ENCODE measurements at regions not wholly inside any gene's neighbourhood (a gene's known extent, or its start where the extent isn't known, plus 50 kb on each side); places are given as distances from the start of the nearest gene placed in this dataset.
"Not testable (repeated sequence)": the region's sequence is repeated elsewhere in the genome, so short reads cannot be mapped to it uniquely, and the experiment has no call there.

DNA sequence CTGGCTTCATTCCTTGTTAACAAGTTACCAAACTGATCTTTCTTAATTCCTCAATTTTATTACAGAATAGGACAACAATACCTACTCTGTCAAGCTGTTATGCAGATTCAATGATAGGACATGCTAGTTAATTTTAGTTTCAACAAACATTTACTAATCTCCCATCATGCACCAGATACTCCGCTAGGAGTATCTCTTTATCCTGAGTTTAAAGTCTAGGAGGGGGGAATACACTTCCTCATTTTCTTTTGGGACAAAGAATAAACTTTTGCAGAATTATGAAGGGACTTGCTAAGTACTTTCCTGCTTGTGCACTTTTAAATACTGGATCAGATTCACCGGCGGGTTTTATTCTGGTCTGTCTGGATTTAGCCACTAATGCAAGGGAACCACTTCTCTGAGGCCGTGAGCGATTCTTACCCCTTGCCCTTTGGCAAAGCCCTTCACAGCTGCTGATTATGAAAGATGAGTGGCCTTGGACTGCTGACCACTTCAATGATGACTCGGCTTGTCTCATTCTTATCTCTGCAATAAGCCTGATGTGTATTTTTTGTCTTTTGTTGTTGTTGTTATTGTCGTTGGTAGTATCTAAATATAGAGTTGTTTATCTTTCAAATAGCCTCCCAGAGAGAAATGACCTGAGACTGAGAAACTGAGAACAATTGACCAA, 73.9 kb downstream of the RMI1 start:
- DNase-seq: no peak

DNA sequence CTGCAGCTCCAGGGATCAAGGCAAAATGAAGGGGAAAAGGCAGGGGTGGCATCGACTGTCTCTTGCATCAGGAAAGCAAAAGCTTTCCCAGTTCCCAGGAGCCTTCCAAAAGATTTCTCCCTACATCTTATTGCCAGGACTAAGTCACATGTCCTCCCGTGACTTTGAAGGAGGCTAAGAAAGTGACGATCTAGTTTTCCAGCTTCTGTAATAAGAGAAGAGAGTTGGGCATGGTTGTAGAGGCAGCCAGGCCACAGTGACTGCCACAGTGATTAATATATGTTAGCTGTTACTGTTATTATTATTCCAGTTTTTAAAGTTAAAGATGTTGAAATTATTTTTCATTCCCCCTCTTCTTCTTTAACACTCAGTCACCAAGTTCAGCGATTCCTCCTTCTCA, 77.1 kb downstream of the RMI1 start:
- DNase-seq: no peak

DNA sequence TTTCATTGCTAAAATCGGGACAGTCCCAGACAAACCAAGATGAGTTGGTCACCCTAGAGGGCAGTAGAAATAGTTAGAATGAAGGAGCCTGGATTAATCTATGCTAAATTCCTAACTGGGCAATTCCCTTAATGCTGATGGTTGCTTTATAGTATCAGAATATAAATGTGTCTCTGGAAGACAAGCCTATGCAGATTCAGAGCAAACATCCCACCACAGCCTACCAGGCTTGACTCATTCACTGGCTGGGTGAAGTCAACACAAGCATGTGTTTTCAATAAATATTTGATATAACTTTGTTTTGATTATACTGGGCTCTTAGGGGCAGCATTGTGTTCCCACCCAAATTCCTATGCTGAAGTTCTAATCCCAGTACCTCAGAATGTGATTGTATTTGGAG, 79.3 kb downstream of the RMI1 start:
- no peak for DNase-seq

DNA sequence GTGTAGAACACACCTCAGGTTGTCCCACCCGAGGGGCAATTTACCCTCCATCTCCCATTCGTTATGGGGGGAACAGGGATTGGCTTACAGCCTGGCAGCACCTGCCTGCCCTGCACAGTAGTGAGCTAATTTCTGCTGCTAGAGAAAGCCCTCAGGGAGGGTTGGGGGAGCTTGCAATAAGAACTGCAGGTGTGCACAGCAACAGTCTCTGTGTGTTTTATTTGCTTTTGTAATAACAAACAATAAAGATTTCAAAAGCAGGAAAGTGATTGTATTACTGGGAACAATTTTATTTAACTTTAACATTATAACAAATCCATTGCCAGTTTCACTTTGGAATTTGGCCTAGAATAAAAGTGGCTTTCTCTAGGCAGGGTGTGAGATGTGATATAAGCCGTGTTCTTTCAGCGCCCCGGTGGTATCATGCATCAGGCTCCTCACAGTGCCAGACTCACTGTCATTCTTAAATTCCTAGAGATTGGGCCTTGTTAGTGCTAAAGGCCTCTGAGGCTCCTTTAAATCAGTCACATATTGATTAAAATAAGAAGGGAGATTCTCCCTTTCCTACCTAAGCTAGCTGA, 81.1 kb downstream of the RMI1 start:
- DNase-seq: no peak

DNA sequence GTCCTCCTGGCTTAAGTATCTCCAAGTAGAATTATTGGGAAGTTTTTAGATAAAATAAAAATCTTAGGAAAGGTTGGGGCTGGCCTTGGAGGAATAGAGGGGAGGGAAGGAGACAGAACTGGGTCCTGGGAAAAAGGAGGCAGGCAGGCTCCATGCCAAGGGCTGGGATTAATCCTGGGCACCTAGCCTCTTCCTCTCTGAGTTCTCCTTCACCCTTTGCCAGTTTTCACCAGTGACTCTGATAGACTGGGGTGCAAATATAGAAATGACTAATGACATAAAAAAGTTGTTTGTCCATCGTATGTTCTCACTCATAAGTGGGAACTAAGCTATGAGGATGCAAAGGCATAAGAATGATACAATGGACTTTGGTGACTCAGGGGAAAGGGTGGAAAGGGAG, 81.9 kb downstream of the RMI1 start:
- DNase-seq: no peak

DNA sequence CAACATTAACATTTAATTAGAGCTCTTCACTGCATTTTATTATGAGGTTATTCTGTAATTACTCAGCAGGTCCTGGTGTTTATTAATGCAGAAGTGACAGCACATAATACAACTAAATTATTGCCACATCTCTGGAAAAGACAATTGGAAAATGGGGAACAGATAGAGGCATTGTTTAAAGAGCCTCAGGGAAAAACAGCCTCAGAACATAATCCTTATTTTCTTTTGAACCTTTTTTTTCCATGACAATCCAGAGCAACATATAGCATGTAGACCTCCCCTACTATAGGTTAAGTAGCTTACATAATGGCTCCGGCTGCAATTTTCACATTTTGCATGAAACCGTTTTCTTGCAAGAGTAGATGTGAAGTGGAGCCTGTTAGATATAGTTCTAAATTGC, 87.2 kb downstream of the RMI1 start:
- DNase-seq: no peak

DNA sequence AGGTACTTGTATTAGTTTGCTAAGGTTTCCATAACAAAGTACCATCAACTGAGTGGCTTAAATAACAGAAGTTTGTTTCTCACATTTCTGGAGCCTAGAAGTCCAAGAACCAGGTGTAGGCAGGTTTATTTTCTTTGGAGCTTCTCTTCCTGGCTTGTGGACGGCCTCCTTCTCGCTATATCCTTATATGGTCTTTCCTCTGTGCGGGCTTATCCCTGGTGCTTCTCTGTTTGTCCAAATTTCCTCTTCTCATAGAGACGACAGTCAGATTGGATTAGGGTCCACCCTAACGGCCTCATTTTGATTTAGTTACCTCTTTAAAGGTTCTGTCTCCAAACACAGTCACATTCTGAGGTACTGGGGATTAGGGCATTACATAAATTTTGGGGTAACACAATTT, 88.3 kb downstream of the RMI1 start:
- no peak for DNase-seq

DNA sequence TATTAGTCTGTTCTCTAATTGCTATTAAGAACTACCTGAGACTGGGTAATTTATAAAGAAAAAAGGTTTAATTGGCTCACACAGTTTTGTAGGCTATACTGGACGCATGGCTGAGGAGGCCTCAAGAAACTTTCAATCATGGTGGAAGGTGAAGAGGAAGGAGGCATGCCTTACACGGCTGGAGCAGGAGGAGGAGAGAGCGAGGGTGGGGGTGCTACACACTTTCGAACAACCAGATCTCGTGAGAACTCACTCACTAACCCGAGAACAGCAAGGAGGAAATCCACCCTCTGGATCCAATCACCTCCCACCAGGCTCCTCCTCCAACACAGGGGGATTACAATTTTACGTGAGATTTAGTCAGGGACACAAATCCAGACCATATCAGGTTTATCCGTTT, 90.0 kb downstream of the RMI1 start:
- DNase-seq: no peak

DNA sequence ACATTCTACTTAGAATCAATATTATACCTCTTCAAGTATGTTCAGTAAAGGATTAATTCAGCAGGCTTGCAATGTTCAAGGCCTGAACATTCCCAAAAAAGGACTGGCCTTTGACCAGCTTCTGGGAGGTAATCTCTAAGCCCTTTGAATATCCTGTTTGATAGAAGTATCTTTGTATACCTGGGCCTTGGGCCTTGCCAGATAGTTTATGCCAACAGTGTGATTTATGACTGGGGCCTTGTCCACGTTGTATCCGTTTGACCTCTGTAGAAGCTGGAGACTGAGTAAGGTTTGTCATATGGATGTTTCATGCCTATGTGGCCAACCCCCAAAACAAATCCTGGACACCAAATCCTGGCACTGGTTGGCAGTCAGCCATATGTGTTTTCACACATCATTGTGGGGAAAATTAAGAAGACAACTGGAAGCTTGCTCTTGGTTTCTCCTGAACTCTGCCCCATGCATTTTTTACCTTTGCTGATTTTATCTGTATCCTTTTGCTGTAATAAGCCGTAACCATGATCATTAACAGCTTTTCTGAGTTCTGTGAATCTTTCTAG, 92.1 kb downstream of the RMI1 start:
- no peak for DNase-seq

DNA sequence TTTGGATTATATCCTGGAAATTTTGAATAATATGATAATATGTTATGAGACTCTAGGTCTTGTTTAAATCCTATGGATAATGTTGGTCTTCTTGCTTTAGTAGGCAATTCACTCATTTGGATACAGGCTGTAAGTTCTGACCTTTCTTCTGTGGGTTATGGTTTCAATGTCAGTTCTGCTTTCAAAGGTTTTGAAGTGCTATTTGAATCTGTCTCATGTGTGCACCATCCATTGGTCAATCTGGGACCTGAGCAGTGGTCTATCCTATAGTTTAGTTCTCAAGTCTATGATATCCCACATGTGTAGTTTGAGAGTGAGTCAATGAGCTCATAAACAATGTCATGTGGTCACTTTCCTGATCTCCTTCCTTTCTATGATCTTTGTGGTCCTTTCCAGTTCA, 94.4 kb downstream of the RMI1 start:
- no peak for DNase-seq

DNA sequence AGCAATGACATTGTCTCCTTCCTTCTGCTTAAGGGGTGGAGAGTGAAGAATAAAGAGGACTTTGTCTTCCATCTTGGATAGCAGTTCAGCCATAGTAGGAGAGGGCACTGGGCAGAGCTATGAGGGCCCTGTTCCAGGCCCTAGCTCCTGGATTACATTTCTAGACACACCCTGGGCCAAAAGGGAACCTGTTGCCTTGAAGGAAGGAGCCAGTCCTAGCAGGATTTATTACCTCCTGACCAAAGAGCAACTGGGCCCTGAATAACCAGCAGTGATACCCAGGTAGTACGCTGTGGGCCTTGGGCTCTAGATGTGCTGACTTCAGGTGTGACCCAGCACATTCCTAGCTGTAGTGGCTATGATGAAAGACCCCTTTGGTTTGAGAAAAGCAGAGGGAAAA, 95.8 kb downstream of the RMI1 start:
- no peak for DNase-seq

DNA sequence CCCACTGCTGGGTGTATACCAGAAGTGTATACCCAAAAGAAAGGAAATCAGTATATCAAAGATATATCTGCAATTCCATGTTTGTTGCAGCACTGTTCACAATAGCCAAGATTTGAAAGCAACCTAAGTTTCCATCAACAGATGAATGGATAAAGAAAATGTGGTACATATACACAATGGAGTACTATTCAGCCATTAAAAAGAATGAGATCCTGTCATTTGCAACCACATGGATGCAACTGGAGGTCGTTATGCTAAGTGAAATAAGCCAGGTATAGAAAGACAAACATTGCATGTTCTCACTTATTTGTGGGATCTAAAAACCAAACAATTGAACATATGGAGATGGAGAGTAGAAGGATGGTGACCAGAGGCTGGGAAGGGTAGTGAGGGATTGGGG, 97.2 kb downstream of the RMI1 start:
- not testable (repeated sequence) for DNase-seq

DNA sequence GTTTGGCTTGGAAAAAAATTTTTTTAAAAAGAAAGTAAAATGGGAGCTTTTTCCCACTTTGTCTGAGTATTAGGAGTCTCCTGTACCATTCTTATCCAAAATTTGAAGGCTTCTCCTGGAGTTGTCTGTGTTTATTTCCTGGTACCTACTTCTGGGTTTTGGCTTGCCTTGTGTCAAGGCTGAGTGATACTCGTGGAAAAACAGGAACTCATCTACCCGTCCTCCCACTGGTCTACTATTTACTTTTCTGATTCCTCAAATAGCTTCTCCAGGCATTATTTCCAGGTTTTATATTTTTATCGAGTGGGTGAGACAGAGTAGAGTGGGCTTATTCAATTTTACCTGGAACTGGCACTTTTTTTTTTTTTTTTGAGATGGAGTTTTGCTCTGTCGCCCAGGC, 99.4 kb downstream of the RMI1 start:
- no peak for DNase-seq

DNA sequence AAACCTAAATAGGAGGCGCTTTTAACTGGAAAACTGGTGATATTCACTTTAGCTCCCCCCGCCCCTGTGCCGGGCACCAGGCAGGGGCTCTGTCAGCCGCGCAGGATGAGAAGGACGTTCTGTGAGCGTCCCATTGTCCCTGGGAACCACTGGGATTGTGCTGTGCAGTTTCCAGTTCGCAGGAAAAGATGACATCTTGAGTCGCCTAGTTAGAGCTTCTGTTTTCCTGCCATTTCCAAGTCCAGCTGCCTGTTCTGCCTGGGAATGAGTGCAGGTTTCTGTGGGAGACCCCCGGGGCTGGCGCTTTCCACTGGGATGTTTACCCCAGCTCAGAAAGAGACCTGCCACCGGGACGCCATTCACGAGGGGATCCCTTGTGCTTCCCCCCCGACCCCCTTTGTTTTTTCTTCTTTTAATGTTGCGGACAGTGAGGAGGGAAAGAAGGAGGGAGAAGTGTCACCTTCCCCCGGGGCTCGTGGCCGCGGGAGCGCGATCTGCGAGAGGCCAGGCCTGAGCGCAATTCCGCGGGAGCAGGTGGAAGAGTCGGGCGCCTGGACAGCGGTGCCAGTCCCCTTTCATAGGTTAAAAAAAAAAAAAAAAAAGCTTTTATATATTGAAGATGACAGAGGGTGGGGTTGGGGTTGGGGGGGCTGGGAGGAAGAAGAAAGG, 121.5 kb downstream of the RMI1 start:
- no peak for DNase-seq

DNA sequence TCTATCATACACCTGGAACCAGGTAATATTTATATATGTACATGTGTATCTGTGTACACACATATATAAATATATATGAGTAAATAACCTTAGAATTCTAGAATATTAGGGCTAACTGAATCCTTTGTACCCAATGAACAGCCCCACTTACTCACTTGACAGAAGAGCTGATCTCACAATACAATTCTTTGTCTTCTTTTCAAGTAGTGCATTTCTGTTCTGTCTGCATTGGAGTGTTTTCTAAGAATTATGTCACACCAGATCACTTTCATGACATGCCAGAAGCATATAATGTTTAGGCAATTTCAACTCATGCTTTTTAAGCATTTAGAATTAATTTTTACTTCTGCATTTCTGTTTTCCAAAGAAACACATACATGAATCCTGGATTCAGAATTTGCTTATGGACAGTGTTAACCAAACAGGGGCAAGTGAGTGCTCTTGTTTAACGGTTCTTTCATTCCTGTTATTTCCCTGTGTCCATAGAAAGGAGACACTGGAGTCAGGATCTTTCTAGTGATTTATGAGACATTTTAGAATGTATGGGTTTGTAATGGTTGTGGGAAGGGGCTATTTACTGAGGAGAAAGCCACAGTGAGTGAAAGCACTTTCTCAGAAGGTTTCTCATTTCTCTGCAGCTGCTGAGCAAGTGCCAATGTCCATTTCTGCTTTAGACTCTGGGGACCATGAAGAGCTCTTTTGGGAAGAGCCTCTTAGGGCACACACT, 123.2 kb downstream of the RMI1 start:
- DNase-seq: no peak

DNA sequence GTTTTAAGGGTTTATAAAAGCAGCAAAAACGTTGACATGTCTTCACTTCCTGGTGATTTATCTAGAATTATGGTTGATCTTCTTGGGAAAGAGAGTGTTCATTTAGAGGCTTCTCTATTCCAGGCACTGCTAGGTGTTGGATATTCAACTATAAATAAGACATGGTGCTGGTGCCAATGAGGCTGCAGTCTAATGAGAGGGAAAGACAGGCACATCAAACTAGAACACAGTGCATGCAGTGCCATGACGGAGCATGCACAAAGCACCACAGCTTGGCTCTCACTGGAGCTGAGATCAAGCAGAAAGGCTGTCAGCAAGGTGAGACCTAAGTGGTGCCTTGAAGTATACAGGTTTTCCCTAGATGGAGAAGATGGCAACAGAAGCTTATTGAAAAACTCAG, 126.5 kb downstream of the RMI1 start:
- no peak for DNase-seq

DNA sequence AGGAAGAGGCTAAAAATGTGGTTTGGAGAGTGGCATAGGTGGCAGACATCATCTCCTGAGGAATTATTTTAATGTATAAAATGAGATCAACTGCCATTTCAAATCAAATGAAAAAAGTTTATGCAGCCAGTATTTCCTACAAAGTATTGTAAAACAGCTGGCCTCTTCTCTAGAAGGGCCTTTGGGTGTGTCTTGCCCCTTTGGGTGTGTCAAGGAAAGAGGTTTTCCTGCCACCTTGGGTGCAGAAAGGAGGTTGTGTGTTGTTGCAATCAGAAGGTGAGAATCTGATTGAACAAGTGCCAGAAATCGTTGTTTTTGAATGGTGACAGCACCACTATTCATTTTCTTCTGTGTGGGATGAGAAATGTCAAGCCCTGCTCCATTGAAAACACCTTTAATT, 127.4 kb downstream of the RMI1 start:
- DNase-seq: no peak

DNA sequence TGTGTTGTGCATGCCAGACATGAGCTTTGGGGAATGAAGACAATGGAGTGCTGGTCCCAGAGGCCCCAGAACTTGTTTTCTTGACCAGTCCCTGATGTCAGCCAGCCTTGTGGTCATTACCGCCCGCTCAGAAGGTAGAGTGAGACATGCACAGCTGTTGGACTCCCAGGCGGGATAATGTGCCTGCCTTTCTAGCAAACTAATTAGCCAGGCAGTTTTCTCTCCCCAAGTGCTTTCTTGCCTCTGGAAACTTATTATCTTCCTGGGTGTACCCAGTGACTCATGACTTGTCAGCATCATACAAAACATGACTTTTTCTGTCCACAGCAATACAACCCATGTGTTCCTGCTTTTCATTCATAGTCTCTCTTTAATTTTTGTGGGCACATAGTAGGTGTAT, 131.1 kb downstream of the RMI1 start:
- DNase-seq: no peak

DNA sequence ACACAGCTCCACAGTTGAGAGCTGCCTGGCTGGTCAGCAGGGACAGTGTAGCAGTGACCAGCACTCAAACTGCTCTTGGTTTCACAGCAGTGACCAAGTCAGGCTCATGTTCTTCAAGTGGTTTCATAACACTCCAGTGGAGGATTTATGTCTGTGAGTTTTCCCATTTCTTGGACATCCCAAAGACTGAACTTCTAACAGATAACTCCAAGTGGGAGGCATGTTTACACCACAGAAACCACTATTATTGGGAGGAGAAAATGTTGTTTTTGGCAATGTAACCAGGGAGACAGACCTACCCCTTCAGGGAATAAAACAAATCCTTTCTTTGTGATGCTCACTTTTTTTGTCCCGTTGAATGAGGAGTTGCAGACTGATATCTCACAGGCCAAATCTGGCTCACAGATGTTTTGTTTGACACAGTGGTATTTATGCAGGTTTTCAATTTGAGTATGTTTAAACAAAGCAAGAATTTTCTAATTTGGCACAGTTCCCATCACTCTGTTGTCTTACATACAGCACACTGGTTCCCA, 141.5 kb downstream of the RMI1 start:
- no peak for DNase-seq

DNA sequence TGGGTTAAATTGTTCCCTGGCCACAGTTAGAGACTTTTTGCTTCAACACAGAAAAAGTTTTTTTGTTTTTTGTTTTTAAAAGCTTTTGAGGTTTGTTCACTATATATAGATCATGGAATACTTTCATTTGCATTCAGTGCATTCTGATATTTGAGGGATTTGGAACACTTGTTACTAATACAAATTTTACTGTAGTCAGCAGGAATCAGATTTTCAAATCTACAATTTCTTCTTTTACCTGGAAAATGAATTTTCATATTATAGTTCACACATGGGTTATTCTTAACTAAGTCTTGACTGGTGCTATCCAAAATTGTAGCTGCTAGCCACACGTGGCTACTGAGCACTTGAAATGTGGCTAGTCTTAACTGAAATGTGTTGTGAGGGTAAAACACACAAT, 142.0 kb downstream of the RMI1 start:
- no peak for DNase-seq

DNA sequence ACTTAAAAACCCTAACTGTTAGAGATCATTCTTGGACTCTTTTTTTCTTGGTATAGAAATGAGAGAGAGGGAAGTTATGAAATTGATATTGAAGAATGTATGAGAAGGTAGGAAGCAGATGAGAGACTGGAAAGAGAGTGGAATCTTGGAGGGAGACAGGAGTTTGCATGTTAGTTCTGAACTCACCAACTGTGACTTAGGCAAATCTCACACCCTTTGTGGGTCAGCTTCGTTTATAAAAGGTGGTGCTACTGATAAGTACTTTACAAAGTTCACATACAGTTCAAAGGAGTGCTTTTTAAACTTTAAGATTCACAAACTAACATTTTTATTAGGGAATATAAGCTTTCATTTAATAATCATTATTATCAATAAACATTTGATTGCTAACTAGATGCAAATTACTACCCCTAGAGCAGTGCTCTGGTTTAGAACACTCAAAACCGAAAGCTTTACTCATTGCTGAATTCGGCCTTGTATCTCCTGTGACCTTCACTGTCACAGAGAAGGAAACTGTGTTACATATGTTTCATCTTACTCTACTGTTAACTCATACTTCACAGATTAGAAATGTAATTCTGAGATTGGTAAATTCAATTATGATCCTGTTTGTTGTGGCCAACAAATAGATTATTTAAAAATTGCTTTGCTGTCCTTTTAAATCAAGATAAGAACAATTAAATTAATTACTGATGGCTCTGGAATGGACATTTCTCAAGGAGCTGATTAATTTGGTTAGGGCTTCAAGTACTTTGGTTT, 143.2 kb downstream of the RMI1 start:
- no peak for DNase-seq

DNA sequence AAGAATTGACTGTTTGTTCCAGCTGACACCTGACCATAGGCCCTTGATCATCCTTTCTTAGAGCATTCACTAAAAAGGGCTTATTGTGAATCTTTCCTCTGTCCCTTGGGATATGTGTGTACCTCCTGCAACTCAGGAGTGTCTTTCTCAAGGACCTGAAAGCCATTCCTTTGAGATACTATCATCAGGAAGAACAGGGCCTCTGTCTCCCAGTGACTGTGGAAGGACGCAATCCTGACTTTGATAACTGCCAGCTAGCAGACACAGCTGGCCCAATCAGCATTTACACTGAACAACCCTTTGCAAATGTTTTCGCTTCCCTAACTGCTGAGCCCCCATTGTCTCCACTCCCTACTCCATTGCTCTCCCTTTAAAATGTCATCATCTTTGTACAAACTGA, 144.4 kb downstream of the RMI1 start:
- no peak for DNase-seq

DNA sequence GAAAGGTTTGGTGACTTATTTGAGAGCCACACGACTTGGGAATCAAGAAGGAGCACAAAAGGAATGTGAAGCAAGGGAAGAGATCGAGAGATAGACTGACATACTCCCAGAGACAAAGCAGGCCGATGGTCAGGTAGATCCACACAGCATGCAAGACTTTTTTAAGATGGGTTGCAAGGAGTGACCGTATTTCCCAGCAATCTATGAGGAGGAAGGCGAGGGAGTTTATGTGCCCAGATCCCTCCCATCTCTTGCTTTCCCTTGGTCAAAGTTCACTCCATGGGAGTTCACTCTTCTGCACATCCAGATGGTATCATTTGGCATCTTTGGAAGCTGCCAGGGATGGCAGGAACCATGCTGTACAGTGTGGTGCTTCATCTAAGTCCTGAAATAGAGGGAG, 148.9 kb downstream of the RMI1 start:
- DNase-seq: no peak
